A549 (cell line): ENCODE measurements at regions not wholly inside any gene's neighbourhood (a gene's known extent, or its start where the extent isn't known, plus 50 kb on each side); places are given as distances from the start of the nearest gene placed in this dataset.

Experiments used
- ATAC-seq, 2 experiments: fragments of 200-7000 bp in 1 of 2; fragments of >200 bp in 1 of 2; cut with Nextera tagmentation in 1 of 2; cut with Tn5 transposase in 1 of 2; 3 replicates each; pipeline versions ENCODE4 v1.8.0 to v1.9.1; 2018 to 2020; ENCODE audit warnings: mild to moderate bottlenecking in 1 of 2, moderate library complexity in 1 of 2
- CTCF ChIA-PET: fragments of 300-600 bp; sonication (Branson Sonifier 250); formaldehyde crosslinking; extraction: SDS; loops from one replicate; lab custom pipeline; 2021; ENCODE audit warnings: antibody characterized with exemption, inconsistent platforms; lab: Yijun Ruan, JAX
- POLR2A ChIA-PET: fragments of 350-600 bp; formaldehyde crosslinking; extraction: SDS; loops from one replicate; lab custom pipeline; 2021; ENCODE audit warnings: antibody characterized with exemption, inconsistent platforms; lab: Yijun Ruan, JAX
- DNase-seq, 2 experiments: peaks; one replicate each; pipeline versions ENCODE4 v3.0.0 to v3.0.0-alpha.2; 2011 to 2016; ENCODE audit warnings: low read depth in 1 of 2, low spot score in 1 of 2
- FAIRE-seq: peaks from 2 replicates; lab custom pipeline; 2011; peaks lifted over from hg19 to GRCh38; lab: Jason Lieb, UNC
- H3K27ac ChIP-seq, 2 experiments: fragments of >200 bp; sonication (Bioruptor Twin); formaldehyde crosslinking; 3 replicates each; pipeline ENCODE4 v1.5.1; 2016 to 2017
- H3K4me1 ChIP-seq: fragments of >200 bp; sonication (Bioruptor Twin); formaldehyde crosslinking; 3 replicates; pipeline ENCODE4 v1.6.1; 2016
- H3K4me2 ChIP-seq: fragments of >200 bp; sonication (Bioruptor Twin); formaldehyde crosslinking; 3 replicates; pipeline ENCODE4 v1.6.1; 2016
- H3K4me3 ChIP-seq: fragments of >200 bp; sonication (Bioruptor Twin); formaldehyde crosslinking; 3 replicates; pipeline ENCODE4 v1.5.1; 2016
- H3K9me3 ChIP-seq: fragments of >200 bp; sonication (Bioruptor Twin); formaldehyde crosslinking; 3 replicates; pipeline ENCODE4 v1.6.1; 2016
- CEBPB ChIP-seq, 2 experiments: fragments of >200 bp in 1 of 2; sonication (Bioruptor Twin) in 1 of 2; formaldehyde crosslinking in 1 of 2; IDR thresholded peaks; 2 replicates each; pipeline ENCODE4 v1.6.1; 2012 to 2016
- EHMT2 ChIP-seq: fragments of 200-600 bp; sonication (generic); IDR thresholded peaks from 2 replicates; pipeline ENCODE4 v1.6.1; 2016; ENCODE audit warnings: antibody characterized with exemption, low read depth, mild to moderate bottlenecking, moderate library complexity
- EP300 ChIP-seq, 2 experiments: fragments of >200 bp; sonication (Bioruptor Twin); formaldehyde crosslinking; IDR thresholded peaks; 2 replicates in 1 of 2; 3 replicates in 1 of 2; pipeline ENCODE4 v1.6.1; 2016 to 2017
- ESRRA ChIP-seq: fragments of 150-350 bp; IDR thresholded peaks from 2 replicates; pipeline ENCODE4 v1.6.1; 2014; ENCODE audit warnings: mild to moderate bottlenecking, low read length, borderline replicate concordance
- FOSL2 ChIP-seq, 2 experiments: fragments of 450-650 bp in 1 of 2; fragments of >200 bp in 1 of 2; sonication (Bioruptor Twin) in 1 of 2; formaldehyde crosslinking; IDR thresholded peaks; 2 replicates each; pipeline versions ENCODE4 v1.5.0 to v1.6.1; 2016 to 2020; ENCODE audit warnings: mild to moderate bottlenecking in 1 of 2, moderate library complexity in 1 of 2
- FOXS1 ChIP-seq: fragments of 250-450 bp; sonication (Bioruptor Pico); IDR thresholded peaks from 2 replicates; pipeline ENCODE4 v1.5.0; 2020; ENCODE audit warnings: mild to moderate bottlenecking, moderate library complexity
- HDAC2 ChIP-seq: fragments of 200-600 bp; sonication (generic); IDR thresholded peaks from 2 replicates; pipeline ENCODE4 v1.6.1; 2016
- HOXB13 ChIP-seq: fragments of 250-450 bp; sonication (Bioruptor Pico); IDR thresholded peaks from 2 replicates; pipeline ENCODE4 v1.5.0; 2020; ENCODE audit warnings: low read depth, mild to moderate bottlenecking, moderate library complexity
- MAX ChIP-seq: IDR thresholded peaks from 2 replicates; pipeline ENCODE4 v1.6.1; 2012
- NPAS2 ChIP-seq: fragments of 250-450 bp; sonication (Bioruptor Pico); IDR thresholded peaks from 2 replicates; pipeline ENCODE4 v1.8.0; 2022; ENCODE audit warnings: mild to moderate bottlenecking, moderate library complexity, borderline replicate concordance
- NR3C1 ChIP-seq: fragments of >200 bp; sonication (Bioruptor Twin); formaldehyde crosslinking; IDR thresholded peaks from 3 replicates; pipeline ENCODE4 v1.6.1; 2017
- PBX3 ChIP-seq: IDR thresholded peaks from 2 replicates; pipeline ENCODE4 v1.6.1; 2012
- PHF8 ChIP-seq: fragments of 200-600 bp; sonication (generic); IDR thresholded peaks from 2 replicates; pipeline ENCODE4 v1.6.1; 2016; ENCODE audit warnings: low read depth, mild to moderate bottlenecking, antibody characterized with exemption, moderate library complexity, borderline replicate concordance
- POLR2A ChIP-seq: IDR thresholded peaks from 2 replicates; pipeline ENCODE4 v1.6.1; 2012; ENCODE audit warnings: mild to moderate bottlenecking, low read length
- POLR2AphosphoS2 ChIP-seq: conservative IDR thresholded peaks from 2 replicates; pipeline ENCODE4 v1.6.1; 2012; ENCODE audit warnings: low read length, improper control_type of control experiment, inconsistent platforms
- RAD21 ChIP-seq, 2 experiments: fragments of >200 bp in 1 of 2; sonication (Bioruptor Twin) in 1 of 2; formaldehyde crosslinking in 1 of 2; IDR thresholded peaks in 1 of 2; conservative IDR thresholded peaks in 1 of 2; 2 replicates in 1 of 2; 3 replicates in 1 of 2; pipeline ENCODE4 v1.6.1; 2012 to 2018; ENCODE audit warnings: inconsistent platforms in 1 of 2
- RARB ChIP-seq: fragments of 250-450 bp; sonication (Bioruptor Pico); IDR thresholded peaks from 2 replicates; pipeline ENCODE4 v1.8.0; 2021; ENCODE audit warnings: mild to moderate bottlenecking, moderate library complexity
- SREBF2 ChIP-seq: fragments of 450-650 bp; IDR thresholded peaks from 2 replicates; pipeline ENCODE4 v1.6.1; 2014; ENCODE audit warnings: mild to moderate bottlenecking, moderate library complexity
- TP53 ChIP-seq: fragments of 250-450 bp; sonication (Bioruptor Pico); IDR thresholded peaks from 2 replicates; pipeline ENCODE4 v1.5.0; 2021; ENCODE audit warnings: mild to moderate bottlenecking, moderate library complexity
- ZC3H11A ChIP-seq: fragments of 450-650 bp; IDR thresholded peaks from 2 replicates; pipeline ENCODE4 v1.6.1; 2014; ENCODE audit warnings: antibody characterized with exemption, mild to moderate bottlenecking
- ZFP36 ChIP-seq: fragments of 450-650 bp; IDR thresholded peaks from 2 replicates; pipeline ENCODE4 v1.6.1; 2014; ENCODE audit warnings: borderline replicate concordance; ENCODE audit not compliant: partially characterized antibody
- ZSCAN20 ChIP-seq: fragments of 250-450 bp; sonication (Bioruptor Pico); IDR thresholded peaks from 2 replicates; pipeline ENCODE4 v1.8.0; 2022; ENCODE audit warnings: mild to moderate bottlenecking, moderate library complexity
- WGBS: methylation state at CpG from one replicate; pipeline ENCODE4 v1.1.6; 2017; ENCODE audit errors: missing lambda C conversion rate; 5-methylcytosine and 5-hydroxymethylcytosine counted together
- TF ChIP-seq, protein P1 (sequence below): fragments of >200 bp; sonication (Bioruptor Twin); formaldehyde crosslinking; IDR thresholded peaks from 2 replicates; pipeline ENCODE4 v1.6.1; 2016

DNA sequence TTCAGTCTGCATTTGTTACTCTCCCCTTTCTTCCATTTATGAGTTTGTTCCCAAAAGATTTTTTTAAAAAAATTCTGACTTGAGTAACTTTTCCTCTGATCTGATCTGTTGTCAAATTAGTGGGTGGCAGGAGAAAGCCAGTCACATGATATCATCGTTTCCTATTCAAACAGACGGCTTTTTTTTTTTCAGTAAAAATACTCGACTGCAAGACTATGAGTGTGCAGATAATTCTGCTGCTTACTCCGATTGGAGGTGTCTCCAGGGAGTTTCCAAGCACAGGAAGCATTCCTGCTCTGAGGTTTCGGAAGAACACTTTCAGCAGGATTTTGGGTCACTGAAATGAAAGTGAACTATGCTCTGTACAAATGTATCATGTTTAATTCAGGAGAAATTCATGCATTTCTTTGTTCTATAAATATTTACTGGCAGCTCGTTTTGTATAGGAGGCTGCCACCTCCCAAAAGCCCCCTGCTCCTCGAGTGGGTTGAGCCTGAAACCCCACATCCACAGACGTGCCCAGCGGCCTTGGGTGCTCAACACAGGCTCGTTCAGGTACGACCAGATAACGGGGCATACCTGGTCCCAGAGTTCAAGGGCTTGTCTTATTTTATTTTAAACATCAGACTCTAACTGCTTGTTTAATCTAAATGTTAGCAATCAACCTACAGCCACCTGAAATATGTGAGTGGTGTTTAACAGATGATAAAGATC, 126.9 kb upstream of the ZNF516 start:
- no peak overlapping the region for H3K27ac ChIP-seq
- no peak overlapping the region for H3K4me3 ChIP-seq
- ChIA-PET CTCF (interaction anchor here (1.3 kb wide), 1 partner anchor 7 kb away, joined by 3 read pairs; no protein-coding TSS in a partner anchor), POLR2A (no interaction called here)
- no peak for DNase-seq
- no peaks in the 10 kb centered on the region for H3K9me3 ChIP-seq
- H3K4me2 ChIP-seq: peak overlapping the region; percentile 36
- ATAC-seq: no peak
- H3K4me1 ChIP-seq: 0 out of 3 replicates have a peak, but pooled peaks cover 7% of the 10 kb centered on the region
- WGBS: 43% methylated on average over 12 of the region's 12 CpGs
- TF ChIP-seq POLR2AphosphoS2: no peak
- TF ChIP-seq ZFP36: no peak
- TF ChIP-seq SREBF2: no peak
- no peak for TF ChIP-seq PHF8
- no peak for TF ChIP-seq PBX3
- TF ChIP-seq CEBPB (IDR thresholded peaks at IDR 0.05): no peak
- no peak for TF ChIP-seq MAX
- no peak for FAIRE-seq

GRCh38 chr18:76621226-76621625, 126.2 kb upstream of the ZNF516 start:
- TF ChIP-seq POLR2AphosphoS2: no peak
- TF ChIP-seq ZSCAN20 (CRISPR knock-in tag): no peak
- TF ChIP-seq, protein P1, sequence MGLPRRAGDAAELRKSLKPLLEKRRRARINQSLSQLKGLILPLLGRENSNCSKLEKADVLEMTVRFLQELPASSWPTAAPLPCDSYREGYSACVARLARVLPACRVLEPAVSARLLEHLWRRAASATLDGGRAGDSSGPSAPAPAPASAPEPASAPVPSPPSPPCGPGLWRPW: no peak
- TF ChIP-seq EP300 (IDR thresholded peaks at IDR 0.05): no peak
- no peak for FAIRE-seq
- ChIA-PET POLR2A (no interaction called here), CTCF (interaction anchor here (1.3 kb wide), 1 partner anchor 8 kb away, joined by 3 read pairs; no protein-coding TSS in a partner anchor)
- H3K9me3 ChIP-seq: no peaks in the 10 kb centered on the region
- H3K27ac ChIP-seq: no peak overlapping the region
- ATAC-seq: no peak
- 82% methylated on average over 9 of the region's 9 CpGs for WGBS
- DNase-seq: no peak
- 0 out of 3 replicates have a peak, but pooled peaks cover 7% of the 10 kb centered on the region for H3K4me1 ChIP-seq
- no peak overlapping the region; the same call in 2 of the 3 replicates for H3K4me2 ChIP-seq
- H3K4me3 ChIP-seq: no peak overlapping the region

- FAIRE-seq (no peak), ATAC-seq (no peak), DNase-seq (no peak)
- H3K27ac ChIP-seq: no peak overlapping the region
- H3K4me1 ChIP-seq: 0 out of 3 replicates have a peak, but pooled peaks cover 7% of the 10 kb centered on the region
- no peaks in the 10 kb centered on the region for H3K9me3 ChIP-seq
- ChIA-PET CTCF (interaction anchor here (1.3 kb wide), 1 partner anchor 9 kb away, joined by 3 read pairs; no protein-coding TSS in a partner anchor), POLR2A (no interaction called here)
- 81% methylated on average over 16 of the region's 30 CpGs for WGBS
- H3K4me3 ChIP-seq: no peak overlapping the region
- no peak overlapping the region for H3K4me2 ChIP-seq
- TF ChIP-seq HDAC2 (no peak), FOXS1 (CRISPR knock-in tag) (no peak), HOXB13 (CRISPR knock-in tag) (no peak), POLR2A (no peak), ZC3H11A (no peak), RAD21 (conservative IDR thresholded peaks at IDR 0.05 in 1 of 2, IDR thresholded peaks at IDR 0.05 in 1 of 2) (no peak), EHMT2 (no peak), RARB (CRISPR knock-in tag) (no peak), ZFP36 (no peak), ESRRA (no peak), NR3C1 (no peak), TP53 (CRISPR knock-in tag) (no peak), NPAS2 (no peak), FOSL2 (IDR thresholded peaks at IDR 0.05) (no peak), FOSL2 (CRISPR knock-in tag; IDR thresholded peaks at IDR 0.05) (no peak)
Observed at GRCh38 chr18:76620321-76621170, 125.5 kb upstream of the ZNF516 start.
